OCI-LY1 (cell line): ENCODE measurements at regions not wholly inside any gene's neighbourhood (a gene's known extent, or its start where the extent isn't known, plus 50 kb on each side); places are given as distances from the start of the nearest gene placed in this dataset.

ENCODE experiments used
- CTCF ChIP-seq: fragments of 200-600 bp; sonication (generic), shearing (Covaris generic); IDR thresholded peaks from 2 replicates; pipeline ENCODE4 v1.5.1; 2017; ENCODE audit warnings: mild to moderate bottlenecking, antibody characterized with exemption, low read length, moderate library complexity, mixed read lengths
- EZH2 ChIP-seq: fragments of 200-600 bp; sonication (generic), shearing (Covaris generic); IDR thresholded peaks from 2 replicates; pipeline ENCODE4 v1.8.0; 2017; ENCODE audit warnings: borderline replicate concordance, mixed run types, mild to moderate bottlenecking, antibody characterized with exemption, low read length, moderate library complexity, mixed read lengths

DNA sequence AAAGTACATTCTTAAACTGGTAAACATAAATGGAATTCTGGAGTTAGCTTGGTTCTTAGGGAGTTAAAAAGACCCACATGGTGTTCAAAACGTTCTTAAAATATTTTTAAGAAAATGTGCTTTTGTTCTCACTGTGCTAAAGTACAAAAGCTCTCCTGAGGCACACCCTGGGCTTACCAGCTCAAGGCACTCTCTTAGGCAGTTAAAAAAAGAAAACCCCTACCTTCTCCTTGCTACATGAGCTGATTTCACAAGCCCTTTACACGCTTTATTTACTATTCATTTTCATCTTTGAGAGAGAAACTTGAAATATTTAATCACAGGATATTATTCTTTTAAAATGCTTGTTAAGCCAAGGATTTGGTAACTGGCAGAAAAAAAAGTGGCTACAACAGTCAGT is 723.3 kb upstream of the GRAMD2B start:
- TF ChIP-seq CTCF = no peak
- TF ChIP-seq EZH2 = no peak
